H9 (cell line): ENCODE measurements at regions not wholly inside any gene's neighbourhood (a gene's known extent, or its start where the extent isn't known, plus 50 kb on each side); places are given as distances from the start of the nearest gene placed in this dataset.

Experiments
- DNase-seq: peaks from one replicate; pipeline ENCODE4 v3.0.0-alpha.2; 2017
- H2AFZ ChIP-seq: one replicate; pipeline ENCODE4 v1.6.1; 2013; ENCODE audit warnings: mild to moderate bottlenecking, low read length, control low read depth, moderate library complexity
- H2AK5ac ChIP-seq: 2 replicates; pipeline ENCODE4 v1.6.1; 2013; ENCODE audit warnings: low read length, control low read depth, mixed read lengths; ENCODE audit not compliant: insufficient read length
- H2BK120ac ChIP-seq: one replicate; pipeline ENCODE4 v1.6.1; 2013; ENCODE audit warnings: low read depth, mild to moderate bottlenecking, low read length, control low read depth, inconsistent platforms; ENCODE audit not compliant: poor library complexity, severe bottlenecking
- H2BK12ac ChIP-seq: 2 replicates; pipeline ENCODE4 v1.6.1; 2013; ENCODE audit warnings: low read length, control low read depth, mixed read lengths, low read depth; ENCODE audit not compliant: insufficient read length
- H2BK15ac ChIP-seq: 2 replicates; pipeline ENCODE4 v1.6.1; 2013; ENCODE audit warnings: low read depth, low read length, control low read depth
- H2BK20ac ChIP-seq: one replicate; pipeline ENCODE4 v1.6.1; 2013; ENCODE audit warnings: low read depth, mild to moderate bottlenecking, low read length, control low read depth, inconsistent platforms; ENCODE audit not compliant: poor library complexity, severe bottlenecking
- H2BK5ac ChIP-seq: 2 replicates; pipeline ENCODE4 v1.6.1; 2013; ENCODE audit warnings: low read length, control low read depth, mixed read lengths; ENCODE audit not compliant: insufficient read length
- H3K14ac ChIP-seq: 2 replicates; pipeline ENCODE4 v1.6.1; 2013; ENCODE audit warnings: low read length, control low read depth; ENCODE audit not compliant: insufficient read depth
- H3K18ac ChIP-seq: 2 replicates; pipeline ENCODE4 v1.6.1; 2013; ENCODE audit warnings: low read depth, mild to moderate bottlenecking, mixed read lengths, low read length, control low read depth; ENCODE audit not compliant: insufficient read length
- H3K23ac ChIP-seq: 2 replicates; pipeline ENCODE4 v1.6.1; 2013; ENCODE audit warnings: low read length, control low read depth, mixed read lengths, low read depth; ENCODE audit not compliant: insufficient read length
- H3K23me2 ChIP-seq: 2 replicates; pipeline ENCODE4 v1.6.1; 2013; ENCODE audit warnings: low read depth, mild to moderate bottlenecking, mixed read lengths, low read length, control low read depth; ENCODE audit not compliant: insufficient read length, poor library complexity, severe bottlenecking
- H3K27ac ChIP-seq: 2 replicates; pipeline ENCODE4 v1.5.1; 2013; ENCODE audit warnings: low read length, control low read depth, mixed read lengths, low read depth; ENCODE audit not compliant: insufficient read length
- H3K27me3 ChIP-seq: 2 replicates; pipeline ENCODE4 v1.6.1; 2013; ENCODE audit warnings: low read length, control low read depth, inconsistent platforms; ENCODE audit not compliant: insufficient read depth
- H3K4ac ChIP-seq: 2 replicates; pipeline ENCODE4 v1.6.1; 2013; ENCODE audit warnings: low read depth, mild to moderate bottlenecking, control low read depth, inconsistent platforms, low read length, moderate library complexity
- H3K4me1 ChIP-seq: 2 replicates; pipeline ENCODE4 v1.6.1; 2013; ENCODE audit warnings: low read length, control low read depth, inconsistent platforms; ENCODE audit not compliant: insufficient read depth
- H3K4me2 ChIP-seq: 2 replicates; pipeline ENCODE4 v1.6.1; 2013; ENCODE audit warnings: low read length, control low read depth, mixed read lengths; ENCODE audit not compliant: insufficient read length, insufficient read depth
- H3K56ac ChIP-seq: 2 replicates; pipeline ENCODE4 v1.6.1; 2013; ENCODE audit warnings: low read depth, mild to moderate bottlenecking, mixed read lengths, low read length, control low read depth; ENCODE audit not compliant: insufficient read length
- H3K79me1 ChIP-seq: 2 replicates; pipeline ENCODE4 v1.6.1; 2013; ENCODE audit warnings: low read depth, mild to moderate bottlenecking, moderate library complexity, low read length, control low read depth, inconsistent platforms; ENCODE audit not compliant: insufficient read depth, poor library complexity, severe bottlenecking
- H3K79me2 ChIP-seq: 2 replicates; pipeline ENCODE4 v1.6.1; 2013; ENCODE audit warnings: low read length, control low read depth, inconsistent platforms; ENCODE audit not compliant: insufficient read depth
- H3K9ac ChIP-seq: 2 replicates; pipeline ENCODE4 v1.6.1; 2013; ENCODE audit warnings: low read length, control low read depth, mixed read lengths; ENCODE audit not compliant: insufficient read length; ENCODE audit errors: extremely low read depth
- H3K9me3 ChIP-seq: one replicate; pipeline ENCODE4 v1.6.1; 2013; ENCODE audit warnings: low read depth, low read length, inconsistent platforms; ENCODE audit not compliant: control insufficient read depth
- H3T11ph ChIP-seq: one replicate; pipeline ENCODE4 v1.6.1; 2013; ENCODE audit warnings: mild to moderate bottlenecking, low read length, control low read depth, inconsistent platforms
- H4K20me1 ChIP-seq: one replicate; pipeline ENCODE4 v1.6.1; 2013; ENCODE audit not compliant: control insufficient read depth, insufficient read length, insufficient read depth
- H4K5ac ChIP-seq: 2 replicates; pipeline ENCODE4 v1.6.1; 2013; ENCODE audit warnings: low read depth, mild to moderate bottlenecking, mixed read lengths, low read length, control low read depth; ENCODE audit not compliant: insufficient read length
- H4K8ac ChIP-seq: replicated peaks from 2 replicates; pipeline ENCODE4 v1.6.1; 2013; ENCODE audit warnings: low read length, control low read depth, mixed read lengths, low read depth; ENCODE audit not compliant: insufficient read length
- H4K91ac ChIP-seq: 2 replicates; pipeline ENCODE4 v1.6.1; 2013; ENCODE audit warnings: low read depth, mild to moderate bottlenecking, moderate library complexity, mixed read lengths, low read length, control low read depth; ENCODE audit not compliant: insufficient read length
- H3K27ac Mint-ChIP-seq, 3 experiments: 2 replicates in 2 of 3; 3 replicates in 1 of 3; pipeline ENCODE4 v1.8.0; 2020 to 2021; ENCODE audit warnings: mixed read lengths in 3 of 3, mild to moderate bottlenecking in 1 of 3, moderate library complexity in 1 of 3
- H3K27me3 Mint-ChIP-seq: 2 replicates; pipeline ENCODE4 v1.8.0; 2021; ENCODE audit warnings: low read depth, mild to moderate bottlenecking, moderate library complexity, mixed read lengths
- H3K36me3 Mint-ChIP-seq, 3 experiments: 2 replicates in 2 of 3; 3 replicates in 1 of 3; pipeline ENCODE4 v1.8.0; 2020 to 2021; ENCODE audit warnings: low read depth in 3 of 3, mixed read lengths in 3 of 3; ENCODE audit not compliant: insufficient read depth in 1 of 3
- H3K4me1 Mint-ChIP-seq, 2 experiments: 2 replicates each; pipeline ENCODE4 v1.8.0; 2020; ENCODE audit warnings: mixed read lengths in 2 of 2
- H3K4me3 Mint-ChIP-seq, 2 experiments: 2 replicates in 1 of 2; 3 replicates in 1 of 2; pipeline ENCODE4 v1.8.0; 2020 to 2021; ENCODE audit warnings: mild to moderate bottlenecking in 2 of 2, mixed read lengths in 2 of 2, moderate library complexity in 1 of 2
- H3K9me3 Mint-ChIP-seq, 2 experiments: 2 replicates in 1 of 2; 3 replicates in 1 of 2; pipeline ENCODE4 v1.8.0; 2020; ENCODE audit warnings: mild to moderate bottlenecking in 2 of 2, mixed read lengths in 2 of 2, moderate library complexity in 1 of 2
- WGBS: extraction: QIAGEN DNeasy Blood & Tissue Kit; methylation state at CpG from one replicate; pipeline ENCODE4 v1.1.7; 2013; ENCODE audit warnings: missing lambda C conversion rate, low lambda C conversion rate, mixed read lengths; ENCODE audit not compliant: insufficient read length; ENCODE audit errors: extremely low coverage; 5-methylcytosine and 5-hydroxymethylcytosine counted together
- TF ChIP-seq, protein P1 (sequence below): fragments of 200-600 bp; sonication (generic); conservative IDR thresholded peaks from 3 replicates; pipeline ENCODE4 v1.8.0; 2021; ENCODE audit warnings: antibody characterized with exemption, mild to moderate bottlenecking

DNA sequence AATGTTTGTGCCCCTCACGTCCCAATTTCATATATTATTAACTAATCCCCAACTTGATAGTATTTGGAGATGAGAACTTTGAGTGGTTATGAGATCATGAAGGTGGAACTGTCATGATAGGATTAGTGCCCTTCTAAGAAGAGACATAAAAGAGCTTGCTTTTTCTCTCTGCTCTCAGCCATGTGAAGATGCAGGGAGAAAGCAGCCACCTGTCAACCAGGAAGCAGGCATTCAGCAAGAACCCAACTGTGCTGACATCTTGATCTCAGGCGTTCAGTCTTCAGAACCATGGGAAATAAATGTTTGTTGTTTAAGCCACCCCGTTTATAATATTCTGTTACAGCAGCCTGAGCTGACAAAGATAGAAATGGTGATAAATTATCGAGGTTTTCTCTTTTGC is 278.7 kb upstream of the KCNMB2 start:
- H3K9ac ChIP-seq, result no peak overlapping the region
- H3K4me3 Mint-ChIP-seq, result no peak overlapping the region
- H4K91ac ChIP-seq, result no peak overlapping the region
- no peak overlapping the region for H2AK5ac ChIP-seq
- no peak for DNase-seq
- H2AFZ ChIP-seq, result no peak overlapping the region
- H2BK5ac ChIP-seq, result no peak overlapping the region
- no peak overlapping the region for H3K27ac Mint-ChIP-seq
- no peak overlapping the region for H2BK12ac ChIP-seq
- H2BK20ac ChIP-seq, result no peak overlapping the region
- H4K8ac ChIP-seq, result no peak overlapping the region
- no peak overlapping the region for H4K5ac ChIP-seq
- no peaks in the 10 kb centered on the region for H3K4me1 ChIP-seq
- no peaks in the 10 kb centered on the region for H3K9me3 ChIP-seq
- no peak overlapping the region for H3K4ac ChIP-seq
- no peaks in the 10 kb centered on the region for H3K9me3 Mint-ChIP-seq
- H3T11ph ChIP-seq, result no peak overlapping the region
- no peak overlapping the region for H3K23ac ChIP-seq
- no peak overlapping the region for H3K27ac ChIP-seq
- H3K4me2 ChIP-seq, result no peak overlapping the region
- H3K14ac ChIP-seq, result no peak overlapping the region
- no peaks in the 10 kb centered on the region for H3K4me1 Mint-ChIP-seq
- no peaks in the 10 kb centered on the region for H3K27me3 Mint-ChIP-seq
- H3K79me2 ChIP-seq, result no peaks in the 10 kb centered on the region
- no peaks in the 10 kb centered on the region for H3K79me1 ChIP-seq
- no peaks in the 10 kb centered on the region for H3K36me3 Mint-ChIP-seq
- TF ChIP-seq, protein P1, sequence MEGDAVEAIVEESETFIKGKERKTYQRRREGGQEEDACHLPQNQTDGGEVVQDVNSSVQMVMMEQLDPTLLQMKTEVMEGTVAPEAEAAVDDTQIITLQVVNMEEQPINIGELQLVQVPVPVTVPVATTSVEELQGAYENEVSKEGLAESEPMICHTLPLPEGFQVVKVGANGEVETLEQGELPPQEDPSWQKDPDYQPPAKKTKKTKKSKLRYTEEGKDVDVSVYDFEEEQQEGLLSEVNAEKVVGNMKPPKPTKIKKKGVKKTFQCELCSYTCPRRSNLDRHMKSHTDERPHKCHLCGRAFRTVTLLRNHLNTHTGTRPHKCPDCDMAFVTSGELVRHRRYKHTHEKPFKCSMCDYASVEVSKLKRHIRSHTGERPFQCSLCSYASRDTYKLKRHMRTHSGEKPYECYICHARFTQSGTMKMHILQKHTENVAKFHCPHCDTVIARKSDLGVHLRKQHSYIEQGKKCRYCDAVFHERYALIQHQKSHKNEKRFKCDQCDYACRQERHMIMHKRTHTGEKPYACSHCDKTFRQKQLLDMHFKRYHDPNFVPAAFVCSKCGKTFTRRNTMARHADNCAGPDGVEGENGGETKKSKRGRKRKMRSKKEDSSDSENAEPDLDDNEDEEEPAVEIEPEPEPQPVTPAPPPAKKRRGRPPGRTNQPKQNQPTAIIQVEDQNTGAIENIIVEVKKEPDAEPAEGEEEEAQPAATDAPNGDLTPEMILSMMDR, result no peak
- no peak overlapping the region for H3K56ac ChIP-seq
- no CpG with 5 or more reads among the region's 4 CpGs for WGBS
- no peak overlapping the region for H2BK15ac ChIP-seq
- H3K18ac ChIP-seq, result no peak overlapping the region
- H3K23me2 ChIP-seq, result no peaks in the 10 kb centered on the region
- H2BK120ac ChIP-seq, result no peak overlapping the region
- no peaks in the 10 kb centered on the region for H3K27me3 ChIP-seq
- H4K20me1 ChIP-seq, result no peaks in the 10 kb centered on the region
